CD14-positive monocyte (primary cell): ENCODE measurements at regions not wholly inside any gene's neighbourhood (a gene's known extent, or its start where the extent isn't known, plus 50 kb on each side); places are given as distances from the start of the nearest gene placed in this dataset.

Source experiments
- DNase-seq, 3 donors: peaks; one replicate each; pipeline ENCODE4 v3.0.0-alpha.2; 2011 to 2022
- H2AFZ ChIP-seq: 2 replicates; pipeline ENCODE4 v1.6.0; 2012; ENCODE audit warnings: mild to moderate bottlenecking, low read depth, low read length, inconsistent platforms; ENCODE audit not compliant: insufficient read depth, poor library complexity, severe bottlenecking
- H3K27ac ChIP-seq, 2 donors: 1 replicate in 1 of 2; 2 replicates in 1 of 2; pipeline ENCODE4 v1.5.1; 2012 to 2013; ENCODE audit warnings: low read length in 2 of 2, control low read depth in 1 of 2, inconsistent platforms in 1 of 2, low read depth in 1 of 2, mild to moderate bottlenecking in 1 of 2
- H3K27me3 ChIP-seq, 2 donors: one replicate each; pipeline versions ENCODE4 v1.6.0 to v1.6.1; 2011 to 2013; ENCODE audit warnings: low read length in 2 of 2; ENCODE audit not compliant: control insufficient read depth in 2 of 2, insufficient read depth in 2 of 2
- H3K36me3 ChIP-seq, 2 donors: replicated peaks in 1 of 2; 1 replicate in 1 of 2; 2 replicates in 1 of 2; pipeline versions ENCODE4 v1.5.1 to v1.6.1; 2012 to 2013; ENCODE audit warnings: low read length in 2 of 2, control low read depth in 1 of 2, inconsistent platforms in 1 of 2, mild to moderate bottlenecking in 1 of 2; ENCODE audit not compliant: insufficient read depth in 2 of 2, control insufficient read depth in 1 of 2
- H3K4me1 ChIP-seq, 2 donors: 1 replicate in 1 of 2; 2 replicates in 1 of 2; pipeline versions ENCODE4 v1.5.1 to v1.6.1; 2012 to 2013; ENCODE audit warnings: low read length in 2 of 2, control low read depth in 1 of 2, inconsistent platforms in 1 of 2, mild to moderate bottlenecking in 1 of 2, moderate library complexity in 1 of 2; ENCODE audit not compliant: insufficient read depth in 2 of 2, control insufficient read depth in 1 of 2
- H3K4me2 ChIP-seq: replicated peaks from 2 replicates; pipeline ENCODE3; 2012; ENCODE audit warnings: low read length, moderate library complexity, mild to moderate bottlenecking; ENCODE audit not compliant: poor library complexity, severe bottlenecking; ENCODE audit errors: extremely low read depth
- H3K4me3 ChIP-seq, 3 experiments: fragments of 200-600 bp in 1 of 3; sonication (generic) in 1 of 3; replicated peaks in 1 of 3; 1 replicate in 2 of 3; 2 replicates in 1 of 3; pipeline ENCODE4 v1.5.1; 2011 to 2013; ENCODE audit warnings: low read length in 3 of 3, mild to moderate bottlenecking in 3 of 3, control low read depth in 2 of 3, low read depth in 2 of 3, inconsistent platforms in 1 of 3, moderate library complexity in 1 of 3
- H3K79me2 ChIP-seq: 2 replicates; pipeline ENCODE4 v1.6.0; 2012; ENCODE audit warnings: mild to moderate bottlenecking, control low read depth, inconsistent platforms, low read length, moderate library complexity; ENCODE audit not compliant: insufficient read depth
- H3K9ac ChIP-seq: 2 replicates; pipeline ENCODE4 v1.6.0; 2017; ENCODE audit warnings: low read length, mild to moderate bottlenecking; ENCODE audit not compliant: insufficient read depth, poor library complexity, severe bottlenecking
- H3K9me3 ChIP-seq, 2 donors: replicated peaks in 1 of 2; 1 replicate in 1 of 2; 2 replicates in 1 of 2; pipeline versions ENCODE4 v1.5.1 to v1.6.1; 2012 to 2013; ENCODE audit warnings: low read length in 2 of 2, control low read depth in 1 of 2; ENCODE audit not compliant: control insufficient read depth in 1 of 2, insufficient read depth in 1 of 2
- H4K20me1 ChIP-seq: 2 replicates; pipeline ENCODE4 v1.6.0; 2012; ENCODE audit warnings: mild to moderate bottlenecking, low read length, control low read depth, moderate library complexity; ENCODE audit not compliant: insufficient read depth
- H3K27ac Mint-ChIP-seq, 7 donors: one replicate each; pipeline ENCODE4 v1.8.0; 2020; ENCODE audit warnings: mild to moderate bottlenecking in 7 of 7, mixed read lengths in 7 of 7, moderate library complexity in 6 of 7, inconsistent platforms in 2 of 7
- H3K27me3 Mint-ChIP-seq, 3 donors: one replicate each; pipeline ENCODE4 v1.8.0; 2021 to 2022; ENCODE audit warnings: low read depth in 3 of 3, mild to moderate bottlenecking in 3 of 3, mixed read lengths in 3 of 3, moderate library complexity in 3 of 3, inconsistent platforms in 1 of 3
- H3K36me3 Mint-ChIP-seq, 2 donors: one replicate each; pipeline ENCODE4 v1.8.0; 2020; ENCODE audit warnings: mixed read lengths in 2 of 2, inconsistent platforms in 1 of 2, mild to moderate bottlenecking in 1 of 2
- H3K4me1 Mint-ChIP-seq: one replicate; pipeline ENCODE4 v1.8.0; 2020; ENCODE audit warnings: mild to moderate bottlenecking, mixed read lengths
- H3K4me3 Mint-ChIP-seq, 2 donors: one replicate each; pipeline ENCODE4 v1.8.0; 2020; ENCODE audit warnings: mild to moderate bottlenecking in 2 of 2, mixed read lengths in 2 of 2, moderate library complexity in 1 of 2
- H3K9me3 Mint-ChIP-seq, 7 donors: one replicate each; pipeline ENCODE4 v1.8.0; 2020 to 2022; ENCODE audit warnings: mixed read lengths in 7 of 7, mild to moderate bottlenecking in 6 of 7, moderate library complexity in 6 of 7, inconsistent platforms in 2 of 7
- CTCF ChIP-seq: fragments of 200-600 bp; IDR thresholded peaks from one replicate; pipeline ENCODE4 v1.8.0; 2022; ENCODE audit warnings: antibody characterized with exemption, mild to moderate bottlenecking
- WGBS: methylation state at CpG from one replicate; pipeline ENCODE4 v1.1.5; 2013; ENCODE audit warnings: missing lambda C conversion rate; ENCODE audit not compliant: insufficient coverage; 5-methylcytosine and 5-hydroxymethylcytosine counted together
- intact Hi-C, 2 donors: fragments of 100-400 bp; cut with micrococcal nuclease; formaldehyde crosslinking; loops; one replicate each; pipeline versions ENCODE4 v1.15.0 to v1.15.1; 2023

DNA sequence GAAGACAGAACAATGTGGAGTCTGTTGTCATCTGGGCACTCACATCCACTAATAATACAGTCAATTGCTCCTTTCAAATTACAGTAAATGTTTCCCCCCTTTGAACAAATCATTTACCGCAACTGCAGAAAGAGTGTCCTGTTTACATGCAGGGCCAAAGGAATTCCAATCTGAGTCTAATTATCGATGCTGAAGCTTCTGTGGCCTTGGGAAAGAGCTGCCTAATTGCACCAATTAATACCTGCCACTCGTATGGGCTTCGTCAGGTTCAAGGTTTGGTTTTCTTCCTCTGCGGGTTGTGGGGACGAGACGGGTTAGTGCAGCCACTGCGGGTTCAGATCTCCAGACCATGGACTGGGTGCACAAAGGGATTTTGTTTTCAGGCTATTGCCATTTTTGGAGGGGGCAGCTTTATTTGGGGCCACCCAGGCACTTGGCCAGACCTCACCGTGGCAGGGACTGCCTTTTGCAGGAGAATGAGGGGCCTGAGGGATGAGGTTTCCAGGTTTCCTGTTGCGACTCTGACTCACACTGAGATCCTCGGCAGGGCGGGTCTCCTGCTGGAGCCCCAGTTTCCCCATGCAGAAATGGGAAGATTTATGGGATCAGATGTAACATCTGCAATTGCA lies 147.6 kb downstream of the MIAT start:
- intact Hi-C loops: no loop called here
- 69% methylated on average over 7 of the region's 12 CpGs for WGBS

GRCh38 chr22:26806445-26807175 lies 149.2 kb downstream of the MIAT start:
- Mint-ChIP-seq H3K27me3 (peaks cover 0 to 5% (median 4%) of the 10 kb centered on the region in 3 donors), H3K9me3 (peaks cover 0 to 5% (median 0%) of the 10 kb centered on the region in 7 donors), H3K36me3 (no peaks in the 10 kb centered on the region), H3K4me3 (no peak overlapping the region), H3K4me1 (no peaks in the 10 kb centered on the region), H3K27ac (no peak overlapping the region)
- intact Hi-C loops: no loop called here
- Histone ChIP-seq H3K4me1 (no peaks in the 10 kb centered on the region), H2AFZ (no peak overlapping the region), H3K36me3 (no peaks in the 10 kb centered on the region), H3K4me2 (no peak overlapping the region), H3K9me3 (no peaks in the 10 kb centered on the region), H3K27ac (no peak overlapping the region), H3K79me2 (no peaks in the 10 kb centered on the region), H3K4me3 (no peak overlapping the region), H3K9ac (no peak overlapping the region), H3K27me3 (no peaks in the 10 kb centered on the region), H4K20me1 (no peaks in the 10 kb centered on the region)
- no peak for TF ChIP-seq CTCF
- WGBS: 93% methylated on average over 12 of the region's 14 CpGs
- DNase-seq: no peak

More for the DNA sequence above, 147.6 kb downstream of the MIAT start:
- Histone ChIP-seq H3K27me3 (no peaks in the 10 kb centered on the region), H3K4me3 (no peak overlapping the region), H2AFZ (no peak overlapping the region), H3K4me2 (no peak overlapping the region), H3K36me3 (no peaks in the 10 kb centered on the region), H3K9ac (no peak overlapping the region), H3K9me3 (no peaks in the 10 kb centered on the region), H3K27ac (no peak overlapping the region), H3K4me1 (no peaks in the 10 kb centered on the region), H4K20me1 (no peaks in the 10 kb centered on the region), H3K79me2 (no peaks in the 10 kb centered on the region)
- Mint-ChIP-seq H3K27me3 (peaks cover 0 to 5% (median 3%) of the 10 kb centered on the region in 3 donors), H3K4me3 (no peak overlapping the region), H3K27ac (no peak overlapping the region), H3K4me1 (no peaks in the 10 kb centered on the region), H3K36me3 (no peaks in the 10 kb centered on the region), H3K9me3 (peaks cover 0 to 5% (median 0%) of the 10 kb centered on the region in 7 donors)
- DNase-seq: no peak
- no peak for TF ChIP-seq CTCF
